ENCODE measurements at regions not wholly inside any gene's neighbourhood (a gene's known extent, or its start where the extent isn't known, plus 50 kb on each side); places are given as distances from the start of the nearest gene placed in this dataset.

- H3K27ac ChIP-seq = peak overlapping the region in 2 of 4 donors; percentile 87
- WGBS, 2 donors = 48 to 61% methylated on average over 7 of the region's 7 CpGs
- no peak for DNase-seq
These were observed 65.6 kb upstream of the PTPRJ start for GRCh38 chr11:47914743-47915142.

GRCh38 chr11:47913529-47914244 lies 65.5 kb upstream of the NUP160 start:
- no peaks in the 10 kb centered on the region for H3K9me3 ChIP-seq
- WGBS, 2 donors = 91 to 92% methylated on average over 8 of the region's 8 CpGs
- H3K27ac ChIP-seq = no peak overlapping the region
- DNase-seq (no peak), ATAC-seq (no peak)
- intact Hi-C loops (cut with DNase I) = no loop called here
- no peak overlapping the region for H3K4me3 ChIP-seq
- H3K27me3 ChIP-seq = no peaks in the 10 kb centered on the region
- H3K4me1 ChIP-seq = peaks cover 49% of the 10 kb centered on the region
- no peak for TF ChIP-seq POLR2A (IDR thresholded peaks at IDR 0.05)
- H3K36me3 ChIP-seq (replicated peaks in 1 of 2; ENCODE audit: insufficient read depth in 1 of 2, low read depth in 2 of 2) = no peaks in the 10 kb centered on the region

More at GRCh38 chr11:47914743-47915142, 65.6 kb upstream of the PTPRJ start:
- intact Hi-C loops (cut with DNase I) = no loop called here
- H3K4me3 ChIP-seq = no peak overlapping the region
- H3K36me3 ChIP-seq (replicated peaks in 1 of 2; ENCODE audit: insufficient read depth in 1 of 2, low read depth in 2 of 2) = no peaks in the 10 kb centered on the region
- H3K4me1 ChIP-seq = peaks cover 47% of the 10 kb centered on the region
- H3K27me3 ChIP-seq = no peaks in the 10 kb centered on the region
- TF ChIP-seq POLR2A (IDR thresholded peaks at IDR 0.05) (no peak), CTCF (IDR thresholded peaks at IDR 0.05) (no peak)
- no peak for ATAC-seq
- H3K9me3 ChIP-seq = no peaks in the 10 kb centered on the region

GRCh38 chr11:47912843-47913437 lies 64.8 kb upstream of the NUP160 start:
- Histone ChIP-seq H3K9me3 (no peaks in the 10 kb centered on the region), H3K27me3 (no peaks in the 10 kb centered on the region), H3K27ac (no peak overlapping the region), H3K4me1 (peaks cover 48% of the 10 kb centered on the region), H3K36me3 (replicated peaks in 1 of 2; ENCODE audit: insufficient read depth in 1 of 2, low read depth in 2 of 2) (no peaks in the 10 kb centered on the region), H3K4me3 (no peak overlapping the region)
- WGBS, 2 donors = 53 to 60% methylated on average over 6 of the region's 6 CpGs
- DNase-seq = no peak
- no peak for TF ChIP-seq POLR2A (IDR thresholded peaks at IDR 0.05)
- intact Hi-C loops (cut with DNase I) = no loop called here
- no peak for ATAC-seq

- ATAC-seq (no peak), DNase-seq (no peak)
- TF ChIP-seq POLR2A (IDR thresholded peaks at IDR 0.05) = no peak
- TF ChIP-seq CTCF (IDR thresholded peaks at IDR 0.05) = no peak
- WGBS, 2 donors = 95 to 100% methylated on average over 4 of the region's 4 CpGs
- peaks cover 35% of the 10 kb centered on the region for H3K4me1 ChIP-seq
- H3K36me3 ChIP-seq (replicated peaks in 1 of 2; ENCODE audit: insufficient read depth in 1 of 2, low read depth in 2 of 2) = no peaks in the 10 kb centered on the region
- H3K27me3 ChIP-seq = no peaks in the 10 kb centered on the region
- H3K27ac ChIP-seq = no peak overlapping the region
- H3K4me3 ChIP-seq = no peak overlapping the region
- intact Hi-C loops (cut with DNase I) = no loop called here
- no peaks in the 10 kb centered on the region for H3K9me3 ChIP-seq
These were observed 63.0 kb upstream of the NUP160 start for GRCh38 chr11:47911149-47911548.

GRCh38 chr11:47908198-47908597 lies 60.0 kb upstream of the NUP160 start:
- TF ChIP-seq CTCF (IDR thresholded peaks at IDR 0.05) (no peak), POLR2A (IDR thresholded peaks at IDR 0.05) (no peak)
- Histone ChIP-seq H3K4me3 (no peak overlapping the region), H3K4me1 (peaks cover 20% of the 10 kb centered on the region), H3K27me3 (no peaks in the 10 kb centered on the region), H3K9me3 (no peaks in the 10 kb centered on the region), H3K27ac (peak overlapping the region; percentile 15 to 74 (median 51)), H3K36me3 (replicated peaks in 1 of 2; ENCODE audit: insufficient read depth in 1 of 2, low read depth in 2 of 2) (no peaks in the 10 kb centered on the region)
- WGBS, 2 donors = 4 to 16% methylated on average over 5 of the region's 5 CpGs
- intact Hi-C loops (cut with DNase I) = no loop called here
- DNase-seq = peak in 1 of 4 donors; percentile 21
- peak; percentile 91 for ATAC-seq

Measured in body of pancreas (tissue), 4 donors.